Inflammatory macrophage treated with lipopolysaccharide for 4 hours (primary cell): ENCODE measurements at regions not wholly inside any gene's neighbourhood (a gene's known extent, or its start where the extent isn't known, plus 50 kb on each side); places are given as distances from the start of the nearest gene placed in this dataset.
A peak's percentile ranks its signal among the peaks of the same experiment; 100 is the strongest.

Experiments
- DNase-seq: peaks from one replicate; pipeline ENCODE4 v3.0.0-alpha.2; 2020

DNA sequence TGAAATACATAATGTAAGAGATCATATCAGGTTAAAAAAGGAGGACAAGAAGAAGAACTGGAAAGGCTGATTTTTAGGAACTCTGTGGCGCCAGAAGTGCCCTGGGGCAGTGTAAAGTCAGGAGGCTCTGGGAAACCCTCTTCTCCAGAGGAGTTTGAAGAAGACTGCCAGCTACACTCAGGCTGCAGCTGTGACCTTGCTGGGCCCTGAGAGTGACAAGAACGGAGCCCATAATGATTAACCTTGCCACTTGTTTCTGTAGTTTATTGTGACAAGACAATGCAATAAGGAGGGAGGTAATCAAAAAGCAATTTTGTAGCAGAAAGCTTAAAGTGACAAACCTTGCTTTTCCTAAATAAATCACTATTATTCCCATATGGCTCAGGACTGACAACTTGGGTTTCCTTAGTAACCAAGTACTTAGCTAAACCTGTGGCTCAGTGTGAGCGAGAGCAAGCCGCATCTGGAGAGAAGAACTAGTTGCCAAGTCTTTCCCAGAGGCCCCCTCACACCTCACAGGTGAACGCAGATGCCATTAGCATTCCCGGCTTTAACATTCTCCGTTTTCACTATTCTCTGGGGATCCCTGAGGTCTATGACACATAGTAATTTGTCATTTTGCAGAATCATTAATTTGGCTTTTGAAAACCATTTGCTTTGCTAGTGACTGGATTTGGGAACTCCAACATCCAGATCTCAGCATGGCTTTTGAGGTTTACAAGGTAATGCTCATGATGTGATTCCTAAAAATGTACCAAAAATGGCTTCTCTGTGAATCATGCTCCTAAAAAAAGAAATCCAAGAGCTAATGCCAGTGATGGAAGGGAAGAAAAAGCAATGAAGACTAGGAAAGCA lies 115.9 kb downstream of the OMA1 start:
- no peak for DNase-seq

DNA sequence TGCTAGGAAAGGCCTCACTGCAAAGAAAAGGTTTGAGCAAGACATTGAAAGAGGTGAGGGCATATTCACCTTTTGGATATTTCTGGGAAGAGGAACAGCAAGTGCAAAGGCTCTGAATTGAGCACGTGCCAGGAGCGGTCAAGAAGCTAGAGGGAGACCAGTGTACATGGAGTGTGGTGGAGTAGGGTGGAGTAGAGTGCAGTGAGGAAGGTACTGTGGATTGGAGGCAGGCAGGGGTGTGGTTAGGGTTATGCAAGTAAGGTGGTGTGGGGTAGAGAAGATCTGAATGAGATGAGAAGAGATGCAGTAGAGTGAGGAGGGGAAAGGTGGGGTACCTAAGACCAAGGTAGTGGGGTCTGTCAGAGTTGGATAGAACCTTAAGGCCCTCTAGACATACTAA lies 119.6 kb downstream of the OMA1 start:
- DNase-seq: no peak

DNA sequence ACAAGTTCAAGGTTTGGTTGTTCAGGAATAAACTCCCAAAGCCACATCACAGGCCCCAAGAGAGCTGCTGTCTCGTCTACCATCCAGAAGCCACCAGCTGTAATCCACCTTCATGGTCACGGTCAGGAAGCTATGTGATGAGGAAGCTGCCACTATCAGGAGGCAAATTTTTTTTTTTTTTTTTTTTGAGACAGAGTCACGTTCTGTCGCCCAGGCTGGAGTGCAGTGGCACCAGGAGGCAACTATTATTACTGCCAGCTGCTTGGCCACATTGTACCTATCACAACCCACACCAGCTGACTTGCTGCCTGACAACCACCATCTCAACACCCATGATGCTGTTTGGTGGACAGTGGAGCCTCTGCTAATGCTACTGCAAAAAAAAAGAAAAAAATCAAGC lies 124.1 kb downstream of the OMA1 start:
- no peak for DNase-seq

DNA sequence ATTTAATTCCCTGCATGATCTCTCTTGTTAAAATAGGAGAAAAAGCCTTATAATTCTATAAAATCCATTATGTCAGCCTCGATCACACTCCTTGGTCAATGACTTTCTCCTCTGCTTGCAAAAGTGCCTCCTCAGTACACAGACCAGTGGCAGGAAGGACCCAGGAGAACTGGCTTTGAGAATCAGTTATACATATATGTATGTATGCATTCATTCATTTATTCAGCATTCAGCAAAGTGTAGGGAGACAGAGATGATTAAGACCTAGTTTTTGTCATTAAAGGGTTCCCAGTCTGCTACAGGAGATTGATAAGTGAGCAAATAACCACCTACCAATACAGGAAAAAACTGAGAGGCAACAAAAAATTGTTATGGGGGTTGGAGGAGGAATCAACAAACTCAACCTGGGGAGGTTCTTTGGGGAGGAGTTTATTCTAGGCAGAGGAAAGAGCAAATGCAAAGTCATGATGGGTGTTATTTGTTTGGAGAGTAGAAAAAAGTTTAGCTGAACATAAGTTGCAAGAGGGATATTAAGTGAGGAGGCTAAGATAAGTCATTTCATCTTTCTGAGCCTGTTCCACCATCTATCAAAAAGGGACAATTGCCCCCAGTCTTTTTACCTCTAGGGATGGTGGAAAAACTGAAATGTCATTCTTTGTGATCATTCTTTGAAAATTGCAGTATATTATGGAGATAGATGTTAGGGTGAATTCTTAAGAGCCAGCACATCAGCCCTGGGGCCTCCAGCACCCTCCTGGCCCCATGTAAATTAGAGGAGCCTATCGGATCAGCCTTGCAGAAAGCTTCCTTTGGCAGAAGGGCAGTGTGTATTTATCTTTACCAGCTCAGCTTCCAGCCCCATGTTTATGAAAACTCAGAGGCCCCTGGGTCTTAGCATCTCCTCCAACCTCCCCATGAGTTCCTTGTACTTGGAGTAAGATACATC lies 128.0 kb downstream of the OMA1 start:
- no peak for DNase-seq

DNA sequence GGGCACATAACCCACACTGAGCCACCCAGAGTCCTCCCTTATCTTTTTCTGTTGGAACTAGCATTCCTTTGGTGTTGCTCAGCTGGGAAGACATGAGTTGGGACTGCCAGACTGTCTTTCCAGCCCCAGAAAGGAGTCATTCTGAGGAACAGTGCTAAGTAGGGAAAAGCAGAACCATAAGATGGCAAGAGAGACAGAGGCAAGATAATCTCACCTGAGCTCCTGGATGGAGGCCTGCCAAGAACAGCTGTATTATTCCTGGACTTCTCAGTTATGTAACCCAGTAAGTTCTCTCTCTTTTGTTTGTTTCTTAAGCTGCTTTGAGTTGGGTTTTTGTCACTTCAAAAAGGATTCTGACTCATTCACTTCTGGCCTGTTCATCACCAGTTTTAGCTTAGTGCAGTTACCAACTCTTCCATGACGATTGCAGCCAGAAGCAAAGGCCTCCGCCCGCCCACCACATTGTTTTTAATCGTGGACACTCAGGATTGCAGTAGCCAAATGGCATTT lies 134.4 kb downstream of the OMA1 start:
- no peak for DNase-seq

DNA sequence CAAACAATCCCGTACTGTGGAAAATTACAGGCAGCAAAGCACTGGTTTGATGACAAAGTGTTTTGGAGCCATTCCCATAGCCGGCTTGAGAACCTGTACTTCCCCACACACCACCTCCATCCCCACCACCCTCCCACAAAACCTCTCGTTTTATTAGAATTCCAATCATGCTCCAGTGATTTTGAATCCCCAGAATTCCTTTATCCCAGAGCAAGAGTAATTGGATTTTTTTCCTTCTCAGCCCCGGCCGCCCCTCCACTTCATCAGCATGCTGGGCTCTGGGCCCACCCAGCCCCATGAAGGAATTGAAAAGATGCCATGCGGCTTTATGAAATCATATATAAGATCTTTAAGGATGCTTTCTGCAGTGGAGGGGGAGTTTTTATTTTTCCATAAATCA lies 136.6 kb downstream of the OMA1 start:
- DNase-seq: no peak

DNA sequence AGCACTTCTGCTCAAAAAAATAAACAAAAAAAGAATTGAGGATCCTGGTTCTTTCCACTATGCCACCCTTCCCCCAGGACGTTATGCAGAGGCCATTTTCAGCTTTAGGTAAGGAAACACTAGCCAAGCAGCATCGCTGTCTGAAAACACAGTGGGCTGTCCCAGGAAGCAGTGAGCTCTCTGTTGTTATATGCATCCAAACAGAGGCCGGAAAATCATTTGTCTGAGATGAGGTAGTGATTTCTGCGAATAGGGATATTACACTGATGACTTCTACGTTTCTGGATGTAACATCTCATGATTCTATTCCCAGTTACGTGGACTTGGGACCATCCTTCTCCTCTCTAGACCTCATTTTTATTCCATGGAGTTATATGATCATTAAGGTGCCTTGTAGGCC lies 137.2 kb downstream of the OMA1 start:
- no peak for DNase-seq

DNA sequence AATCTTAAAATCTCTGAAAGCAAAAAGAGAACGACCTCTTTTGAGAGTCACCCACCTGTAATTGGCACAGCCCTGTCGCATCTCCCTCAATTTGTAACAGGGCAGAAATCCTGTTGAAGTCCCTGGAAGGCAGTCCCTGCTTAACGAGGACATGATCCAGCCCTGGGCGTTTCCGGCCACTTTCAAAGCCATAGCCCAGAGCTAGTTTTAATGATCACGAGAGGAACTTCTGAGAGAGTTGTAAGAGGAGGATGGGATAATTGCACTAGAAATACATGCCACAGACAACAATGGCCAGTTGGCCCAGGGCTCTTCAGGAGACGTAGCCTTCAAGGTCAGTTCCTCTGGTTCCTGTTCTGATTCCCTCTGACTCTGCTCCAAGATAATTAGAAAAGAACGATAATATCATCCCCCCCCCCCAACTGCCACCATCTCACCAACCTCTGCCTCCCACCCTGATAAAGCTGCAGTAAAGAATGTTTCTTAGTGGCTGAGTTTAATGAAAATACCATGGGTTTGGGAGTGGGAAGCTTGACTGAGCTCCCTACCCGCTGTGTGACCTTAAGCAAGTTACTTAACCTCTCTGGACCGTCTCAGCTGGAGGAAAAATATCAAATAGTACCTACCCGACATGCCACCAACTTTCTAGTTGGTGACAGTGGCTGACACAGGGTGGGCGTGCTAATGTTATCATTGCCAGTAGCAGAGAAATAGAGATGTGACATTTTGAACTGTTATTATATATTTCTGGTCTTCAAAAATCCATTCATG lies 140.0 kb downstream of the OMA1 start:
- no peak for DNase-seq

DNA sequence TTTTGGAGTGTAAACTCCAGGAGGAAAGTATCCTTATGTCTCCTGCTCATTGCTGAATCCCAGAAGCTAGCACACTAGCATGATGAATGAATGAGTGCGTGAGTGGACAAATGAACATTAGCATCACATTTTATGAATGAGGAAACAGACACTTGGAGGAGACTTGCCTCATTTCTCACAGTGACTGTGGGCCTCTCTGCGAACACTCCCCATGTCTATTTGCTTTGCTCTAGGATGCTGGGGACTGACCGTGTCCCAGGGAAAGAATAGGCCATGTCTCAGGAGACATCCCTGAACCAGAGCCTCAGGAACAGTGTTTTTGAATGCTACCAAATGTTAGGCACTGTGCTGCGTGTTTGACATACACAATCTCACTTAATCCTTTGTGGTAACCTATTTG lies 140.9 kb downstream of the OMA1 start:
- no peak for DNase-seq

DNA sequence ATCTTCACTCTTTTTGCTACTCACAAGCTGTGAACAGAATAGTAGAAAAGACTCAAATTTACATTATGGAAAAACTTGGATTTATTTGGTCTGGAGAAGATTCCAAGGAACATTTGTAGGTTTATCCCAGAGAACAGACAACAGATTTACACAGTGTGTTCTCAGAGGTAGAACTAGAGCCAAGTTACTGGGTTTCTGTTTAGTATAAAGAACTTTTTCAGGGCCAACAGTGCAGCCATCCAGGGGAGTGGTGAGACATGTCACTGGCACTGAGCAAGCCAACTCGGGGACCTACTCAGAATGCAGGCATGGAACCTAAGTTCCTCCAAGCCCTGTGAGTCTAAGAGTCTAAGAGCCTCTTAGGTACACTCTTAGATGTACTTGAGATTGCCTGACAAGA lies 142.6 kb downstream of the OMA1 start:
- no peak for DNase-seq

DNA sequence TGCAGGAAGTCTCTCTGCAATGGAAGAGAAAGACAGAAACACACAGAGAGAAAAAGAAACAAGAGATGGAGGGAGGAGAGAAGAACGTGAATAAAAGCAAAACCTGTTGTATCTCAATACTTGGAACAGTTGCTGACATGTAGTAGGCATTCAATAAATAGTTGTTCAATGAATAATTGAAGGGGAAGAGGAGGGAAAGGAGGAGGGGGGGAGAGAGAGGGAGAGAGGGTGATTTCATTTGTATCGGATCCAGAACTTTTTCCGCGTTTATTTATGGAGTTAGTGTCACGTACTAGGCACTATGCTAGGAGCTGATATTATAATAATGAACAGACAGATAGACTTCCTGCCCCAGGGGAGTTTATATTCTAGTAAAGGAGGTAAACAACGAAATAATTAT lies 144.1 kb downstream of the OMA1 start:
- DNase-seq: no peak

DNA sequence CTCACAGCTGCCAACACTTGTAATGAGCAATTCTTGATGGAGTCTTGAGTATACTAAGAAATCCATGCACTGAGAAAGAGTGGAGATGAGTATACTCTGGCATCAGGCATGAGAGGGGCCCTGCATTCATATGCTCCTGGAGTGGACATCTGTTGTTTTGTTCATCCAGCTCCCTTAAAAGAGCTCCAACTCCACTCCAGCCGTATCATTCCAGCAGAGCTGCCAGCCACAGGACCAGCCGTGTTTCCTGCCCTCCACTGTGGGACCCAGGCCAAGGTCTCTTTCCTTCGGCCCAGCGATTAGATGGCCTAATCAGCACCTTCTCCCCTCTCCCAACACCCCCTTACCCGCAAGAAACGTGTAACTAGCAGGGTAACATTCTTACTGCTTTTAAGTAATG lies 144.5 kb downstream of the OMA1 start:
- no peak for DNase-seq

DNA sequence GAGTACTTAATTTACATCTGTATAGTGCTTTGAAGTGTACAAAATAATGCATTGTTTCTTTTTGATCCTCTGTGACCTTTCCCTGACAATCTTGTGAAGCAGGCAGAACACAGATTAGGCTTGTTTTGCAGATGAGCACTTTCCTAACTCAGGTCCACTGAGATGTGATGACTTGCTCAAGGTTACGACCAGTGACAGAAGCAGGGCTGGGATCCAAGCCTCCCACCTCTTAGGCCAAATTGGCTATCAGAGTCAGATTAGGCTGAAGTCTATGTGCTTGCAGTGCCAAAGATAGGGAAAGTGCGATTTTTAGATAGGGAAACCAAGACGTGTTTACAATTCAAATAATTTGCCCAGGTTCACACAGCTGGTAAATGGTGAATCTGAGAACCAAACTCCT lies 147.3 kb downstream of the OMA1 start:
- DNase-seq: no peak

DNA sequence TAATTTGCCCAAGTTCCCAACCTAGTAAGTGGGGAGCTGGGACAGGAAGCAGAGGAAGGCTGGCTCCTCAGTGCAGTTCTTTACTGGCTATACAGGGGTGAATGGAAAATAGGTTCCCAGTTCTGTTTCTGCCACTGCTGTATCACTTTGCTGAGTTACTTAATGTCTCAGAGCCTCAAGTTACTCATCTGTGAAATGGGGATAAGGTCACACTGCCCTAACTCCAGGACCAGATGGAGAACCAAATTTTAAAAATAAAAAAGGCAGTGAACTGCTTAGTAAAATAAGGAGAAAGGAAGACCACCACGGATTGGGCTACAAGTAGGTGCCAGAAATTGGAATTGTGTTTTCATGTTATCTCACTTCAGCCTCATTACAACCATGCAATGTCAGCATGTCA lies 147.8 kb downstream of the OMA1 start:
- no peak for DNase-seq

DNA sequence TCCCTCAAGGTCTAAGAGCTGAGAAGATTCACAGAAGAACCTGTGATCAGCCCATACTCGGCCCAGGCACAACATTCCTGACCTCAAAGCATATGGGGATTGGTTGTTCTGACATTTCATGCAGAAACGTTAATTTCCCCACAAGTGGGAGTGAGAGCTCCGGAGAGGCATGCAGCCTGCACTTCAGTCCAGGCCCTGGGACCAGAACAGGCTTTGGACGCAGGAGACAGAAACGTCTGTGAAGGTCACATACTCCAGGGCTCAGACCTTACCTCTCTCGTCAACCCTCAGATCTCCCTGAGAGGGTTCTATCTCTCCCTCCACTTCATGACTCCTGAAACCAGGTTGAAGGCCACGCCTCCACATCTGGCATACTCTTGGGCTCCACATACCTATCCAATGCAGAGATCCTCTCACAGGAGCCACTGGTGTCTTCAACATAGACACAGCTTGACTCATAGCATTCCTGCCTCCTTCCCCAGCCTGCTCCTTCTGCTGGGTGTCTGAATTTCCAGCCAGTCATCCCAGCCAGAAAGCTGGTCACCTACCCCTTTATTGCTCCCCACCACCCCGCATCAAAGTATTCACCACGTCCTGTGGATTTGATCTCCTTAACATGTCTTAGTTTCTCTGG lies 149.2 kb downstream of the OMA1 start:
- DNase-seq: no peak

DNA sequence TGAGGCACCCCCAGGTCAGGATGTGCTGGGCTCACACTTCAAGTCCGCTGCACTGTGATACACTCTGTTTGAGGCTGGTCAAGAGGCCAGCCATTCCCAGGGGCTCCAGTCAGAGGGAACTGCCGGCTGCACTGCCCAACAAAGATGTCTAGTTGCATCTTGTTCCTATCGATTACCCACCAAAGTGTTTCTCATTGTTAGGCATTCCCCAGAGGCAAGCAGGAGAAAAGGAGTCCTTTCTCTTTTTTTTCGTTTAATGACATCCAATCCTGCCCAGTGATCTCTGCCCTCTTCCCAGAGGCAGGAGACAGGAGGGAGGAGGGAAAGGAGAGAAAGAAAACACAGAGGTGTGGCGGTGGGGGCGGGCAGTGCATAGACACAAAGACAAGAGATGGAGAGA lies 150.4 kb downstream of the OMA1 start:
- no peak for DNase-seq

DNA sequence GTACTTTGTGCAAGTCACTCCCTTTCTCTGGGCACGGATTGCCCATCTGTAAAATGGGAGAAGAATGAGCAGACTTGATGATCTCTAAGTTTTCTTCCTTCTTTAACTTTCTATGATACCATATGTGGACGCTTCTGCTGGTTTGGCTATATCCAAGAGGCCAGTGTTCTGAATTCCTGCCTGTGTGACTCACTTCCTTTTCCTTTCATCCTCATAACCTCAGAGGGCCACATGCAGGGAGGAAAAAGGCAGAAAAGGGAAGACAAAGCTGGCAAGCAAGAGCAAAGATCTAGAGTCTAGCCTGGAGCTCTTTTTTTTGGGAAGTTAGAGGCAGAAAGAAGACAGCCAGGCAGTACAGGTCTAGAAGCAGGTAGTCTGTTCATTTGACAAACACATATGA lies 151.2 kb downstream of the OMA1 start:
- DNase-seq: peak; percentile 15

DNA sequence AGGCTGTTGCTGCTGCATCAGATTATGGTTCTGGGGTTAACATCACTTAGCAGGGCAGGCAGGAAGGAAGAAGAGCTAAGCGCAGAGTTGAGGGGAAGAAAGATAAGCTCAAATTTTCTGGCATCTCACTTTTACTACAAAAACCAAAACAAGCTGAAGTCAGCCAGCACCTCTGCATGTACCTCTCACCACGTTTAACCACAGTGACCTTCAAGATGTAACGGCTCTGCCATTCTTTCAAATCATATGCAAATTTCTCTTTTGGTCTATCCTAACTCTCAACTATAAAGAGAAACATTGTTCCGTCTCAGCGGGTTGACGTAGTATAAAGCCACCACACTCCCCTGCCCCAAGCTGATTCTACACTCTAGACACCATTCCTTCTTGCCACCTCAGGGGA lies 154.4 kb downstream of the OMA1 start:
- no peak for DNase-seq

DNA sequence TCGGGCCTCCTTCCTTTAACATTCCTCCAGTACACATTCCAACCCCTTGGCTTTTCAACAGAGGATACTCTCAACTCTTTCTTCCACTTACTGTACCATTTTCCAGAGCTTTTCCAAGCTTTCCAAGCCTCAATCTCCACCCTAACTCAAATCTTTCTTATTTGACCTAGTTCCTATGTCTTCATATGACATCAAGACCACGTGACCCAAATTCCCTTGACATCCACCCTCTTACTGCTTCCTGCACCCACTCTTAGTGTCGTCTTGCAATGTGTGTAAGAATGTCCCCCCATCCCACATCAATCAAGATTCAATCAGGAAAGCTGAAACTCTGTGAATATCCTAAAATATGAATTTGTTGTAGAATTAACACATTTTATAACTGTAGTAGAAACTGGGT lies 155.0 kb downstream of the OMA1 start:
- DNase-seq: no peak

DNA sequence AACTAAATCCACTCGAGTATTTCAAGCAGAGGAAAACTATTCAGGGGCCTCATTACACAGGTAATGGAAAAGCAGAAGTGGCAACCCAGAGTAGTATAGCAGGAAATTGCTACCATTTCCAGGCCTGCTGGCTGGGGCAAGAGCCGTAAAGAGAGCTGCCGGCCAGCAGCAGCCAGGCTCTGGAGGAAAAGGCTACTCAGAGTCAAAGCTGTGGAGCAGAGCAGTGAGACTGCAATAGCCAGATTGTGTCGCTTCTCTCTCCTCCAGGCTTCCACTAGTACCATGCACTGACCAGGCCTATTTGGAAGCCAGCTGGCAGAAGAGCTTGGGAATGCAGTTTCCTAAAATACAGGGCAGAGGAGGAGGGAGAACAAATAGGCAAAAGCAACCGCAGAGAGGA lies 155.5 kb downstream of the OMA1 start:
- DNase-seq: no peak

DNA sequence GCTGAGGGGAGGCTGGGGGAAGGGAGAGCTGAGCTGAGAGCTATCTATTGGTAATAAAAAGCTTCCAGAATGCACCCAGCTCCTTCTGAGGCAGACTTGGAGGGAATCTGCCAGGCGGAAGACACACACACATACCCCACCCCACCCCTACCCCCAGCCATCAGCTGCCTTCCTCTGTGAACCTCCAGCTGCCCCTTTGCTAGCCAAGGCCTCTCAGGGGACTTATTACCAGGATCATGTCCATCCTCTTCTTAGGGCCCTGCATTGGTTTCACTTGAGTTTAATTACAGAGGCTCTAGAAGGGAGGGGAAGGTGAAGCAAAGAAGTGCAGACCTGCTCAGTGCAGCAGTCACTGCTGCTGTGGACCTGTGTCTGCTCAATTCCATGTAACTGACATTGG lies 156.4 kb downstream of the OMA1 start:
- DNase-seq: no peak

DNA sequence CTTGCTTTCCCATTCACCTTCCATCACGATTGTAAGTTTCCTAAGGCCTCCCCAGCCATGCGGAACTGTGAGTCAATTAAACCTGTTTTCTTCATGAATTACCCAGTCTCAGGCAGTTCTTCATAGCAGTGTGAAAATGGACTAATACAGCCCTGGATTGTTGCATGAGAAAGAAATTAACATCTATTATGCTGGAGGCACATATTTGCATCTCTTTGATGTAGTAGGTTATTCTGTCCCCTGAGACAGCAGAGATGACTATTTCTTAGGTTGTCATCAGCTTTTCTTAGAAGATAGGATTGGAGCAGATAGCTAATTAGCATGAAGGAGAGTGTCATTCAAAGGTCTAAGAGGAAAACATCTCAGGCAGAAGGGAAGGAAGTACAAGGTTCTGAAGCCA lies 166.2 kb downstream of the OMA1 start:
- no peak for DNase-seq

DNA sequence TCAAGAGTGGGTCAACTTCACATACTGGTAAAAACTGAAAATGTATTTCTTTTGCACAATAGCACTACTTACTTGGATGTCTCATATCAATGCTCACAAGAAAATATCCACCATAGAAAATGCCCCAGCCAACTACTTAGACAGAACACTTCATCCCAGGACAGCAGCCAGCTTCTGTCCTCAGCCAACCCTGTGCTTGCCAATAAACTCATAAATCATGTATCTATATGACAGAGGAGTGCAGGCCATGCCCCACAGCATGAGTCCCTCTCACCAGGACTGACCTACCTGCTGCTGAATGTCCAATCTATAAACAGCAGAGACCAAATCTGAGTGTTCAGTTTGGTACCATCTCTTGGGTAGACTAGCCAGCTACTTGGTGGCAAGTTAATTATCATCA lies 179.3 kb downstream of the OMA1 start:
- DNase-seq: no peak
